ENCODE measurements at regions not wholly inside any gene's neighbourhood (a gene's known extent, or its start where the extent isn't known, plus 50 kb on each side); places are given as distances from the start of the nearest gene placed in this dataset.
A peak's percentile ranks its signal among the peaks of the same experiment; 100 is the strongest.

GRCh38 chr16:73230651-73231050 lies 182.7 kb upstream of the ZFHX3 start:
- no peak overlapping the region for H3K27ac ChIP-seq
- TF ChIP-seq CTCF (conservative IDR thresholded peaks at IDR 0.05) (no peak), ZFX (IDR thresholded peaks at IDR 0.05) (no peak)

GRCh38 chr16:73228649-73229048 lies 180.7 kb upstream of the ZFHX3 start:
- TF ChIP-seq ZFX (IDR thresholded peaks at IDR 0.05) (no peak), CTCF (conservative IDR thresholded peaks at IDR 0.05) (no peak)
- H3K27ac ChIP-seq = no peak overlapping the region

GRCh38 chr16:73226675-73227074 lies 178.7 kb upstream of the ZFHX3 start:
- TF ChIP-seq ZFX (IDR thresholded peaks at IDR 0.05) (no peak), CTCF (conservative IDR thresholded peaks at IDR 0.05) (no peak)
- no peak overlapping the region for H3K27ac ChIP-seq

GRCh38 chr16:73225983-73226382 lies 178.1 kb upstream of the ZFHX3 start:
- TF ChIP-seq ZFX (IDR thresholded peaks at IDR 0.05) = no peak
- no peak for TF ChIP-seq CTCF (conservative IDR thresholded peaks at IDR 0.05)

GRCh38 chr16:73220836-73221235 lies 172.9 kb upstream of the ZFHX3 start:
- no peak overlapping the region for H3K27ac ChIP-seq
- TF ChIP-seq ZFX (IDR thresholded peaks at IDR 0.05) (no peak), CTCF (conservative IDR thresholded peaks at IDR 0.05) (no peak)

More at GRCh38 chr16:73225983-73226382, 178.1 kb upstream of the ZFHX3 start:
- H3K27ac ChIP-seq = no peak overlapping the region

- TF ChIP-seq ZFX (IDR thresholded peaks at IDR 0.05) (no peak), CTCF (conservative IDR thresholded peaks at IDR 0.05) (no peak; the same call in 1 of the 2 replicates)
- H3K27ac ChIP-seq = no peak overlapping the region
These were observed 171.2 kb upstream of the ZFHX3 start for GRCh38 chr16:73219176-73219575.

GRCh38 chr16:73217654-73218053 lies 169.7 kb upstream of the ZFHX3 start:
- TF ChIP-seq CTCF (conservative IDR thresholded peaks at IDR 0.05) (peak; percentile 30), ZFX (IDR thresholded peaks at IDR 0.05) (no peak)
- no peak overlapping the region for H3K27ac ChIP-seq

All from C4-2B (cell line).